ENCODE measurements at regions not wholly inside any gene's neighbourhood (a gene's known extent, or its start where the extent isn't known, plus 50 kb on each side); places are given as distances from the start of the nearest gene placed in this dataset.

DNA sequence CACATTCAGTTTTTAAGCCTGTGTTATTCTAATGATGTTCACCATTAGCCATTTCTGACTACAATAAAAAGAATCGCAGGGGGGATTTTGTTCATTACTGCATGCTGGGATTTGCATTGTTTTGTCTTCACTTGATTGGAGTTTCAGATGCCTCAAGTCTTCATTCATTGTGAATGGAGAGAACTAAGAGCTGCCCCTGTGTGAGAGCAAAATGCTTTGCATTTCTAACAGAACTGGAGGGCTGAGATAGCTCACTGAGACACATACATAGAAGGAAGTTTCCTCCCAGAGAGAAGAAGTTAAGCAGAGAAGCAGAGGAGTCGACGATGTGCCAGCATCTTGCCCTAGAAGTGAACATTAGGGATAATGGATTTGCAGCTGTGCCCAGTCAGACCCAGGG, 113.5 kb upstream of the GATB start:
- Histone ChIP-seq H3K4me2 (ENCODE audit: low read depth, low read length) (no peak overlapping the region), H3K36me3 (replicated peaks; ENCODE audit: insufficient read depth, low read length) (no peaks in the 10 kb centered on the region), H3K27me3 (replicated peaks; ENCODE audit: insufficient read depth, low read length) (no peaks in the 10 kb centered on the region), H3K9ac (ENCODE audit: low read length) (no peak overlapping the region), H3K4me3 (ENCODE audit: low read length) (no peak overlapping the region), H3K9me3 (replicated peaks; ENCODE audit: insufficient read depth, low read length) (no peaks in the 10 kb centered on the region), H3K4me1 (ENCODE audit: low read length) (no peaks in the 10 kb centered on the region), H3F3A (ENCODE audit: insufficient read depth, low read length) (no peaks in the 10 kb centered on the region), H3K9me2 (replicated peaks; ENCODE audit: insufficient read depth, low read length) (no peaks in the 10 kb centered on the region), H3K79me2 (ENCODE audit: low read length) (no peaks in the 10 kb centered on the region), H3K27ac (ENCODE audit: low read length) (no peak overlapping the region), H4K20me1 (ENCODE audit: insufficient read depth, low read length) (no peaks in the 10 kb centered on the region), H2AFZ (ENCODE audit: low read length) (no peak overlapping the region)
- DNase-seq: no peak
- TF ChIP-seq, protein P1, sequence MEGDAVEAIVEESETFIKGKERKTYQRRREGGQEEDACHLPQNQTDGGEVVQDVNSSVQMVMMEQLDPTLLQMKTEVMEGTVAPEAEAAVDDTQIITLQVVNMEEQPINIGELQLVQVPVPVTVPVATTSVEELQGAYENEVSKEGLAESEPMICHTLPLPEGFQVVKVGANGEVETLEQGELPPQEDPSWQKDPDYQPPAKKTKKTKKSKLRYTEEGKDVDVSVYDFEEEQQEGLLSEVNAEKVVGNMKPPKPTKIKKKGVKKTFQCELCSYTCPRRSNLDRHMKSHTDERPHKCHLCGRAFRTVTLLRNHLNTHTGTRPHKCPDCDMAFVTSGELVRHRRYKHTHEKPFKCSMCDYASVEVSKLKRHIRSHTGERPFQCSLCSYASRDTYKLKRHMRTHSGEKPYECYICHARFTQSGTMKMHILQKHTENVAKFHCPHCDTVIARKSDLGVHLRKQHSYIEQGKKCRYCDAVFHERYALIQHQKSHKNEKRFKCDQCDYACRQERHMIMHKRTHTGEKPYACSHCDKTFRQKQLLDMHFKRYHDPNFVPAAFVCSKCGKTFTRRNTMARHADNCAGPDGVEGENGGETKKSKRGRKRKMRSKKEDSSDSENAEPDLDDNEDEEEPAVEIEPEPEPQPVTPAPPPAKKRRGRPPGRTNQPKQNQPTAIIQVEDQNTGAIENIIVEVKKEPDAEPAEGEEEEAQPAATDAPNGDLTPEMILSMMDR (IDR thresholded peaks at IDR 0.05; ENCODE audit: low read length): no peak
- TF ChIP-seq EZH2phosphoT487 (IDR thresholded peaks at IDR 0.05; ENCODE audit: low read length): no peak
- TF ChIP-seq EZH2 (optimal IDR thresholded peaks at IDR 0.05; ENCODE audit: low read depth, low read length): no peak

DNA sequence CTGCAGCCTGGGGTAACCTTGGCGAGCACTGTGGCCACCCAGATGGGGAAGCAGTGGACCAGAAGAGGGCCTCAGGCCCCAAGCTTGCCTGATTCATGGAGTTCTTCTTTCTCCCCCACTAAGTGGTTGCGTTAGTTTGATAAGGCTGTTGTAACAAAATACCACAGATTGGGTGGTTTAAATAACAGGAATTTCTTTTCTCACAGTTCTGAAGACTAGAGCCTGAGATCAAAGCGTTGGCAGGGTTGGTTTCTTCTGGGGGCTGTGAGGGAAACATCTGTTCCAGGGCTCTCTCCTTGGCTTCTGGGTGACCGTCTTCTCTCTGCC, 105.7 kb upstream of the GATB start:
- TF ChIP-seq, protein P1 (IDR thresholded peaks at IDR 0.05; ENCODE audit: low read length): no peak
- TF ChIP-seq EZH2phosphoT487 (IDR thresholded peaks at IDR 0.05; ENCODE audit: low read length) (no peak), EZH2 (optimal IDR thresholded peaks at IDR 0.05; ENCODE audit: low read depth, low read length) (no peak)
- H3K9me3 ChIP-seq (replicated peaks; ENCODE audit: insufficient read depth, low read length): no peaks in the 10 kb centered on the region
- DNase-seq: no peak
- H3K9me2 ChIP-seq (replicated peaks; ENCODE audit: insufficient read depth, low read length): no peaks in the 10 kb centered on the region
- no peak overlapping the region for H3K9ac ChIP-seq (ENCODE audit: low read length)
- H3K36me3 ChIP-seq (replicated peaks; ENCODE audit: insufficient read depth, low read length): no peaks in the 10 kb centered on the region
- no peaks in the 10 kb centered on the region for H3K79me2 ChIP-seq (ENCODE audit: low read length)
- no peaks in the 10 kb centered on the region for H4K20me1 ChIP-seq (ENCODE audit: insufficient read depth, low read length)
- no peaks in the 10 kb centered on the region for H3K4me1 ChIP-seq (ENCODE audit: low read length)
- H3K27me3 ChIP-seq (replicated peaks; ENCODE audit: insufficient read depth, low read length): no peaks in the 10 kb centered on the region
- no peaks in the 10 kb centered on the region for H3F3A ChIP-seq (ENCODE audit: insufficient read depth, low read length)
- H3K4me3 ChIP-seq (ENCODE audit: low read length): no peak overlapping the region
- no peak overlapping the region for H3K4me2 ChIP-seq (ENCODE audit: low read depth, low read length)
- H2AFZ ChIP-seq (ENCODE audit: low read length): no peak overlapping the region
- no peak overlapping the region for H3K27ac ChIP-seq (ENCODE audit: low read length)

DNA sequence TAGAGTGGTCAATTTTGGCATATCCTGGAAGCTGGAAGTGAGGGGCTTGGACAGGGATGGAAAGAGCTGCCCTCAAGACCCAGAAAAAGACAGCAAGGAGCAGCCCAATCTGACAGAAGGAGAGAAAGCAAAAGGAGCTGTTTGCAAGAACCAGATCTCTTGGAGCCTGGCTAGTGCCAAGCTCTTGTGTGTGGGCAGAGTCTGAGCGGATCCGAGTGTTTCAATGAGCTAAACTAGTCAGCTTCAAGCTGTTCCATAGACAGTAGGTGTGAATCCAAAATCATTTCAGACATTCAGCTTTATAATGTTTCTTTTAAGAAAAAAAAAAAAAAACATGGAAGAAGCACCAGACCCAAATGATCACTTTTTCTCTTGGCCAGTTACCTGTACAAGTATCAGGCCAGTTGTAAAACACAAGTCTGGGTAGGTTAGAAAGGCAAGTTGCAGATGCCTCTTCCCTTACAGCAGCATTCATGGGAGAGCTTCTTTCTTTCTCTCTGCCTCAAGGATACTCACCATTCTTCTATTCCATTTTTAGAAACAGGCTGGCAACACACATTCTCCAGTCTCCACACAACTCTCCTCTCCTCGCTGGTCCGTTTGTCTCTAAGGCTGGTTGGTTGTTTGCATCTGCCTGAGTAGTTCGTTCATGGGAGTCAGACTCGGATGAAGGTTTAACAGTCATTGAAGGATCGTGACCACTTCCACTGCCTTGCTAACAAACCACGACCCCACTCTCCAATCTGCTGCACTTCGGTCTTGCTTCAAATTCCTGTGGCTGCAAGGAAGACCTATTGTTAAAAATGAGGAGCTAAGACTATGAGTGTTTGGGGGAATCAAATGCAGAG, 105.2 kb upstream of the GATB start:
- no peak overlapping the region for H3K27ac ChIP-seq (ENCODE audit: low read length)

More for the DNA sequence above, 105.2 kb upstream of the GATB start:
- H3K4me1 ChIP-seq (ENCODE audit: low read length): no peaks in the 10 kb centered on the region
- H4K20me1 ChIP-seq (ENCODE audit: insufficient read depth, low read length): no peaks in the 10 kb centered on the region
- no peaks in the 10 kb centered on the region for H3F3A ChIP-seq (ENCODE audit: insufficient read depth, low read length)
- no peak overlapping the region for H3K4me3 ChIP-seq (ENCODE audit: low read length)
- no peak overlapping the region for H3K4me2 ChIP-seq (ENCODE audit: low read depth, low read length)
- H3K9ac ChIP-seq (ENCODE audit: low read length): no peak overlapping the region
- DNase-seq: no peak
- H3K27me3 ChIP-seq (replicated peaks; ENCODE audit: insufficient read depth, low read length): no peaks in the 10 kb centered on the region
- H2AFZ ChIP-seq (ENCODE audit: low read length): no peak overlapping the region
- no peaks in the 10 kb centered on the region for H3K79me2 ChIP-seq (ENCODE audit: low read length)
- TF ChIP-seq EZH2 (optimal IDR thresholded peaks at IDR 0.05; ENCODE audit: low read depth, low read length) (no peak), EZH2phosphoT487 (IDR thresholded peaks at IDR 0.05; ENCODE audit: low read length) (no peak)
- TF ChIP-seq, protein P1 (IDR thresholded peaks at IDR 0.05; ENCODE audit: low read length): no peak
- H3K9me3 ChIP-seq (replicated peaks; ENCODE audit: insufficient read depth, low read length): no peaks in the 10 kb centered on the region
- H3K9me2 ChIP-seq (replicated peaks; ENCODE audit: insufficient read depth, low read length): no peaks in the 10 kb centered on the region
- H3K36me3 ChIP-seq (replicated peaks; ENCODE audit: insufficient read depth, low read length): no peaks in the 10 kb centered on the region
